ENCODE measurements at regions not wholly inside any gene's neighbourhood (a gene's known extent, or its start where the extent isn't known, plus 50 kb on each side); places are given as distances from the start of the nearest gene placed in this dataset.

GRCh38 chr12:116650585-116651087 lies 87.2 kb downstream of the SPRING1 start:
- DNase-seq = no peak

DNA sequence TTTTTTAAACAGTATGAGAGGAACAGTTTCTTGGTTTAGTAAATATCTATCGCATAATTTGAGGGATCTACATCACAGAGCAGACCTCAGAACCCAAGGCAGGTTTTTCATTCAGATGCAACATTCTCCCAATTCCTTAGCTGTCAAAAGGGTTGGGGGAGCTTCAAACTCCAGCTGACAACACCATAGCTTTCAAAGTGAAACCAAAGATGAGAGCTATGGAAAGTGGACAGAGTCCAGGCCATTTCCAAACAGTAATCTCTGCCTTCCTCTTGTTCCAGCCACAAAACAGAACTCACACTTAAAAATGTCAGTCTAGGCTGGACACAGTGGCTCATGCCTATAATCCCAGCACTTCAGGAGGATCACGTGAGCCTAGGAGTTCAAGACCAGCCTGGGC lies 87.8 kb downstream of the SPRING1 start:
- no peak for DNase-seq

DNA sequence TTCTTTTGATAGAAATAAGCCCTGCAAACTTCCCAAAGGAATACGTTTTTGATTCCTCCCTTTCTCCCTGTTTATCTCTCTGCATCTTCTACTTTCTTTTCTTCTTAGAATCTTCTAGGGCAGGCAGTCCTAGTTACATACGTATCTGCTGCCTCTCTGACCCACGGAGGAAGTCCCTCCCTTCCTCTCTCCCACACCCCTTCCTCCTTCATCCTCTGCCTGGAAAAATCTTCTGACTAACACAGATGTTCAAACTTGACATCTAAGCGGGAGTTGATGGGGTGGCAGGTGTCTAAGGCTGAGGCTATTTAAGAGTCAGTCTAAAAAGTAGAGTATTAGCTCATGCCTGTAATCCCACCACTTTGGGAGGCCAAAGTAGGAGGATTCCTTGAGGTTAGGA lies 88.6 kb downstream of the MAP1LC3B2 start:
- no peak for DNase-seq

GRCh38 chr12:116646901-116647300 lies 87.7 kb downstream of the MAP1LC3B2 start:
- no peak for DNase-seq

DNA sequence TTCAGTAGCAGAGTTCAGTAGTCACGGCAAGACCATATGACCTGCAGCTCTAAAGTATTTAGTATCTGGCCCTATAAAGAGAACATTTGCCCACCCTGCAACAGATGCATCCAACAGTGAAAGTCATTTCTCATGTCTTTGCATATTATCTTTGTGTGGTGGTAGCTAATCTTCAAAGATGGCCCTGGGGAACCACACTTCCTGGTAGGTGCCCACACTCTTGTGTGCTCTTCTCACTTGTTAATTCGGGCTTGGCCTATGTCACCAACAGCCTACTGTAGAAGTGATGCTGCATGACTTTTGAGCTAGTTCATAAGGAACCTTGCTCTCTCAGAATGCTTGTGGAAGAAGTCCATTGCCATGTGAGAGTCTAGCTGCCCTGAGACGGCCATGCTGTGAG lies 85.6 kb downstream of the MAP1LC3B2 start:
- DNase-seq = no peak

GRCh38 chr12:116642683-116643082 lies 83.5 kb downstream of the MAP1LC3B2 start:
- DNase-seq = no peak

DNA sequence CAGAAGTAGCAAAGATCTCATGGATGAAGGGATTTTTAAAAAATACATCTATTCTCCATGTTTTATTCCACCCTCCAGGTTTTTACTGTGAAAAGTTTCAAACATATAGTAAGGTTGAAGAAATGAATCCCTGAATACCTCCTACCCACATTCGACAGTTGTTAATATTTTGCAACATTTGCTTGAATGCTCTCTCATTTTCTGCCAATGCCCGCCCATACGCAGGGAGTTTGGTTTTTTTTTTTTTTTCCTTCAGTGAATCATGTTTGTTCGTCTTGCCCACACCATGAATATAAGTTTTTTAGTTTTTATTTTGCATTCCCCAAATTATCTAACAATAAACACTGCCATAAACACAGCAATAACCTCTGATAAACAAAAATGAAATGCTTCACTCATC lies 82.9 kb downstream of the MAP1LC3B2 start:
- DNase-seq = no peak

DNA sequence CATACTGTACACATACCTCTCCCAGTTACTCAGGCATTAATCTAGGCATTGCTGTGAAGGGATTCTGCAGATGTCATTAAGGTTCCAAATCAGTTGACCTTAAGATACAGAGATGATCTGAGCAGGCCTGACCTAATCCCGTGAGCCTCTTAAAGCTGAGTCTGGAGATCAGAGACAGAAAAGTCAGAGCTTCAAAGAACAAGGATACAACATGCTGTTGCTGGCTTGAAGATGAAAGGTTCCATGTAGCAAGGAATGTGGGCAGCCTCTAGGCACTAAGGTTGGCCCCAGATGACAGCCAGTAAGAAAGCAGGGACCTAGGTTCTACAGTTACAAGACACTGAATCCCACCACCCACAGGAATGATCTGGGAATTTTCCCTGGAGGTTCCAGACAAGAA lies 81.1 kb downstream of the MAP1LC3B2 start:
- DNase-seq = no peak

DNA sequence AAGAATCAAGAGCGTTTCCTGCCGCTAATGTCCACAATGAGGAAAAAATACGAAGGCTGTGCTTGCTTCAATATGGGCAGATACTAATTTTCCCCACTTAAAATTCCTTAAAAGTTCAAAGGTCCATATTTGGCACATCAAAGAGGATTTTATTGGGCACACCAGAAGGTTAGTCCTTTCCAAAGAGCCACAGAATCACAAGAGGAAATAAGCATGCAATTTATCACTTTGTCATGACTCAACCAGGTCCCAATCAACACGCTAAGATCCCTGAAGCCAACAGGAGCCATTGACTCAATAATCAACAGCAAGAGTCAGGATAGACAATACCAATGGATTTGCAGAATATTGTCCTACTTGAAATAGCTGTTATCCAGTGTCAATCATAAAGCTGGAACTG lies 80.6 kb downstream of the MAP1LC3B2 start:
- no peak for DNase-seq

- DNase-seq = no peak
Measured at GRCh38 chr12:116638376-116638775, 79.2 kb downstream of the MAP1LC3B2 start.

DNA sequence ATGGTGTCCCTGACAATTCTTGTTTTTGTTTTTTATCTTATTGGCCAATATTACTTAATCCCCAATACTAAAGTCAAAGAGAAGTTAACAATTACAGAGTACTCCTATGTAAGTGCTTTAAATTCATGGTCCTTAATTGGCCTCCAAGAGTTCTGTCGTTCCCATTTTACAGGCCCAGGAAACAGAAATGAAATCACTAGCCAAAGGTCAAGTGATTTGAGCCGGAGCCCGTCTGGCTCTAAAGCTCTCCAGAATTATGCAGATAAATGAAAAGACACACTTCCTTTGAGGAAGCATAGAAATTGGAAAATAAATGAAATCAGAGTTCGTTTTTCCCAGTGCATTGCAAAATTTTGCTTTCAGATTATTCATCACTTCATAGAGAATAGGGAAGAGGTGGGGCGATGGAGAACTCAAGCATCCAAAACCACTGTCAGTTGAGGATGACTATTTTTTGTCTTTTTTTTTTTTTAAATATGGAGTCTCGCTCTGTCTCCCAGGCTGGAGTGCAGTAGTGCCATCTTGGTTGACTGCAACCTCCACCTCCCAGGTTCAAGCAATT lies 78.5 kb downstream of the MAP1LC3B2 start:
- DNase-seq = no peak

DNA sequence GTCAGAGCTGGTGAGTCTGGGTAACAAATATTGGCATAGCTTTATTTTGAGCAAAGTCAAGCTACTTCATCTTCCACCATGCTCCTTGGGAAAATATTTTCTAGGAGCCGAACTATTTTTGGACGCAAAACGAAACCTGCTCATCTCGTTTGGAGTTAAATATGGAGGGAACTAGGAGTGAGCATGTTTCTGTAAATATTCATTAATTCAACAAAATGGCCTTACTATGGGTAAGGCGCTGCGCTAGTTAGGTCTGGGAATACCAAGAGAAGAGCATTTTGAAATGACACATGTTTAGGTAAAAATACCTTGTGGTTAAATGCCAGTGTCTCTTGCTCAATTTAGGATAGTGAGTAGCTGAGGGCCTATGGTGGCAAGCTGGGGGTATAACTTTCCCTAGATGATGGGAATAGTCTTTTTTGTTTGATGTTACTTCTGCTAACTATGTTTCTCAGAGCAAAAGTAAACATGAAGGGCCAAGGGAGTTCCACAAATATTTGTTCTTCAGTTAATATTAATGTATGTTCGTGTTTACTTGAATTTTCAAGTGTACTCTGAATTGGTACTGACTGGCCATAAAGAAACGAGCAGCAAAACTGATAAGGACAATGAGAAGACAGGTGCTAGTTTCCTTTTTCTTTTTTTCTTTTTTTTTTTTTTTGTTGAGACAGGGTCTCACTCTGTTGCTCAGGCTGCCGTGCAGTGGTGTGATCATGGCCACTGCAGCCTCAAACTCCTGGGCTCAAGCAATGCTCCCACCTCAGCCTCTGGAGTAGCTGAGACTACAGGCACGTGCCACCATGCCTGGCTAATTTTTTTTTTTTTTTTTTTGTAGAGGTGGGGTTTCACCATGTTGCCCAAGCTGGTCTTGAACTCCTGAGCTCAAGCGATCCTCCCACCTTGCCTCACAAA lies 77.7 kb downstream of the MAP1LC3B2 start:
- no peak for DNase-seq

- no peak for DNase-seq
Measured at GRCh38 chr12:116635487-116635886, 76.3 kb downstream of the MAP1LC3B2 start.

GRCh38 chr12:116633476-116633875 lies 74.3 kb downstream of the MAP1LC3B2 start:
- no peak for DNase-seq

- DNase-seq = no peak
Measured at GRCh38 chr12:116631619-116632018, 72.4 kb downstream of the MAP1LC3B2 start.

DNA sequence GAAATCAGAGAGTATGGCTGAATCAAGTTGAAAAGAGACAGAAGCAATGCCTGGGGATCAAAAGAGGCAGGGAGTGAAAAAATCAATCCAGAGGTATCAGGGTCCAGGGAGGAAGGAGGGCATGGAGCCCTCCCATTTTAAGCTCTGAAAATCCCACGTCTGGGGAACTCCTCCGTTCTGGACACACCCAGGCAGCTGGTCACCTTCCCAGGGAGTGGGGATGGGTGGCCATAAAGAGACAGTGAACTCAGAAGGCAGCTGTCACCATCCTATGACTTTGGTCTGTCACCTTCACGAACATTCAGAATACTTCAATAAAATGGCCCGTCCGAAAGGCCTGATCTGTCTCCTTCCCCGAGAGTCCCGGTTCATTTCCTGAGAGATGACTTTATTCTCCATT lies 71.6 kb downstream of the MAP1LC3B2 start:
- DNase-seq = no peak

GRCh38 chr12:116629480-116629879 lies 70.3 kb downstream of the MAP1LC3B2 start:
- no peak for DNase-seq

DNA sequence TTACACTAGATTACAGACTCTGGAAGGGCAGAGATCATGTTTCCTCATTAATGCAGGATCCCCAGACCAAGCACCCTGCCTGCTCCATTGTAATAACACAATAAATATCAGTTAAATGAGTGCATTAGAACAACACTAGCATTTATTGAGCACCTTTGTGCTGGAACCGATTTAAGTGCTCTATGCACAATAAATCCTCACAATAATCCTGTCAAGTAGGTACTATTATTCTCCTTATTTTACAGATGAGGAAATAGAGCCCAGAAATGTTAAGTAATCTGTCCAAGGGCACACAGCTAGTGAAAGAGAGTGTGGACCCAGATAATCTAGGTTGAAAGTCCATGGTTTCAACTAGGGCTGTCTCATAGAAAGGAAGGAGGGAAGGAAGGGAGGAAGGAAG lies 69.8 kb downstream of the MAP1LC3B2 start:
- no peak for DNase-seq

DNA sequence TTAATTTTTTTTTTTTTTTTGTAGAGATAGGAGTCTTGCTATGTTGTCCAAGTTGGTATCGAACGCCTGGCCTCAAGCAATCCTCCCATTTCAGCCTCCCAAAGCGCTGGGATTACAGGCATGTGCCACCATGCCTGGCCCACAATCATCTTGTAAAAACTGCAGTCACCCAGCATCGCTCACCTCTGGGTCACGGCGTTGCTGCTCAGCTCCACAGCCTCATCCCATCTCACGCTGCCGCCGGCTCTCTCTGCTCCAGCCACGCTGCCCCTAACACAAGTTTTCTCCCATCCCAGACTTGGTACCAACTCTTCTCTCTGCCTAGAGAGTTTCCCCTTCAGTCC lies 69.2 kb downstream of the MAP1LC3B2 start:
- DNase-seq = no peak
